ENCODE measurements at regions not wholly inside any gene's neighbourhood (a gene's known extent, or its start where the extent isn't known, plus 50 kb on each side); places are given as distances from the start of the nearest gene placed in this dataset.

DNA sequence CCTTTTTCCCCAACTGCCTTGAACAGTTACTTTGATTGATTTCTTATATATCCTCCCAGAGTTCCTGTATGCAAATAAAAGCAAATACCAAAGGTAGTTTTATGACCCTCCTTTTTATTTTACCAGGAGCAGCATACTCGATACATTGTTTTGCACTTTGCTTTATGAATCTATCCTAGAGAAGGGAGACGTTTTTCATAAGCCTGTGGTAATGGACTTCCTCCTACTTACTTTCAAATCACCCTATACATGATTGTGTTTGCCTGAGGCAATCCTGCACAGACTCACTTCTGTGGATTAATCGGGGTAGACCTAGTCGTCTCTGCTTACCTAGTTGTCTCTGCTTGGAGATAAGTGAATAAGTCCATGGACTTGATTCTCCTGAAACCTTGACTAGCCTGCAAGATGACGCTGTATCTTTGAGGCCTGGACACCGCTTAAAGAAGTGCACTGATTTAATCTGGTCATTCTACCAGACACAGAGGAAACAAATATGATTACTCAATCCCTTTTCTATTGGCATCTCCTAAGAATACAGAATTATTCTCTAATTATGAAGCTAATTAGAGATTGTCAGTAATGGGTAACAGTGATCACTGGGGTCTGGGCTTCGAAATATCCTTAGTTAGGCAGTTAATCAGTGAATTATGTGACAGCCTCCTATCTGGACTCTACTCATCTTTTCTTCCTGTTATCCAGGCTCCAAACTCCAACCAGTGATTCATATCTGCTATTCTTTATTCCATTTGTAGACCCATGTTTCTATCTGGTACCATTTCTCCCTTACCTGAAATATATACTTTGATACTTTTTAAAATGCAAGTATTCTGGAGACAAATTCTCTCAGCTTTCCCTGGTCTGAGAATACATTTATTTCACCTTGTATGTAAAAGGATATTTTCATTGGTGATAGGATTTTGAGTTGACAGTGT is 447.4 kb upstream of the TRIB2 start:
- TF ChIP-seq, protein P1, sequence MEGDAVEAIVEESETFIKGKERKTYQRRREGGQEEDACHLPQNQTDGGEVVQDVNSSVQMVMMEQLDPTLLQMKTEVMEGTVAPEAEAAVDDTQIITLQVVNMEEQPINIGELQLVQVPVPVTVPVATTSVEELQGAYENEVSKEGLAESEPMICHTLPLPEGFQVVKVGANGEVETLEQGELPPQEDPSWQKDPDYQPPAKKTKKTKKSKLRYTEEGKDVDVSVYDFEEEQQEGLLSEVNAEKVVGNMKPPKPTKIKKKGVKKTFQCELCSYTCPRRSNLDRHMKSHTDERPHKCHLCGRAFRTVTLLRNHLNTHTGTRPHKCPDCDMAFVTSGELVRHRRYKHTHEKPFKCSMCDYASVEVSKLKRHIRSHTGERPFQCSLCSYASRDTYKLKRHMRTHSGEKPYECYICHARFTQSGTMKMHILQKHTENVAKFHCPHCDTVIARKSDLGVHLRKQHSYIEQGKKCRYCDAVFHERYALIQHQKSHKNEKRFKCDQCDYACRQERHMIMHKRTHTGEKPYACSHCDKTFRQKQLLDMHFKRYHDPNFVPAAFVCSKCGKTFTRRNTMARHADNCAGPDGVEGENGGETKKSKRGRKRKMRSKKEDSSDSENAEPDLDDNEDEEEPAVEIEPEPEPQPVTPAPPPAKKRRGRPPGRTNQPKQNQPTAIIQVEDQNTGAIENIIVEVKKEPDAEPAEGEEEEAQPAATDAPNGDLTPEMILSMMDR (IDR thresholded peaks at IDR 0.05), result no peak
- no peak for TF ChIP-seq POLR2A (IDR thresholded peaks at IDR 0.05)
